Neural progenitor cell (in vitro differentiated cells): ENCODE measurements at regions not wholly inside any gene's neighbourhood (a gene's known extent, or its start where the extent isn't known, plus 50 kb on each side); places are given as distances from the start of the nearest gene placed in this dataset.

Experiments
- EZH2 ChIP-seq: fragments of 200-600 bp; sonication (generic); IDR thresholded peaks from 2 replicates; pipeline ENCODE4 v1.6.1; 2017; ENCODE audit warnings: antibody characterized with exemption, mild to moderate bottlenecking, moderate library complexity
- EZH2phosphoT487 ChIP-seq: fragments of 200-600 bp; sonication (generic); IDR thresholded peaks from 2 replicates; pipeline ENCODE4 v1.6.1; 2017; ENCODE audit warnings: antibody characterized with exemption
- TF ChIP-seq, protein P1 (sequence below): fragments of 200-600 bp; sonication (generic); IDR thresholded peaks from 2 replicates; pipeline ENCODE4 v1.5.1; 2017; ENCODE audit warnings: antibody characterized with exemption, mild to moderate bottlenecking

GRCh38 chr14:22008766-22009165, 335.1 kb upstream of the OR4E1 start:
- TF ChIP-seq, protein P1, sequence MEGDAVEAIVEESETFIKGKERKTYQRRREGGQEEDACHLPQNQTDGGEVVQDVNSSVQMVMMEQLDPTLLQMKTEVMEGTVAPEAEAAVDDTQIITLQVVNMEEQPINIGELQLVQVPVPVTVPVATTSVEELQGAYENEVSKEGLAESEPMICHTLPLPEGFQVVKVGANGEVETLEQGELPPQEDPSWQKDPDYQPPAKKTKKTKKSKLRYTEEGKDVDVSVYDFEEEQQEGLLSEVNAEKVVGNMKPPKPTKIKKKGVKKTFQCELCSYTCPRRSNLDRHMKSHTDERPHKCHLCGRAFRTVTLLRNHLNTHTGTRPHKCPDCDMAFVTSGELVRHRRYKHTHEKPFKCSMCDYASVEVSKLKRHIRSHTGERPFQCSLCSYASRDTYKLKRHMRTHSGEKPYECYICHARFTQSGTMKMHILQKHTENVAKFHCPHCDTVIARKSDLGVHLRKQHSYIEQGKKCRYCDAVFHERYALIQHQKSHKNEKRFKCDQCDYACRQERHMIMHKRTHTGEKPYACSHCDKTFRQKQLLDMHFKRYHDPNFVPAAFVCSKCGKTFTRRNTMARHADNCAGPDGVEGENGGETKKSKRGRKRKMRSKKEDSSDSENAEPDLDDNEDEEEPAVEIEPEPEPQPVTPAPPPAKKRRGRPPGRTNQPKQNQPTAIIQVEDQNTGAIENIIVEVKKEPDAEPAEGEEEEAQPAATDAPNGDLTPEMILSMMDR = no peak
- TF ChIP-seq EZH2phosphoT487 (no peak), EZH2 (no peak)
